ENCODE measurements at regions not wholly inside any gene's neighbourhood (a gene's known extent, or its start where the extent isn't known, plus 50 kb on each side); places are given as distances from the start of the nearest gene placed in this dataset.

- no peak for TF ChIP-seq GATA3 (IDR thresholded peaks at IDR 0.05; ENCODE audit: low read depth, low read length)
- no peak for TF ChIP-seq GATA2 (IDR thresholded peaks at IDR 0.05; ENCODE audit: low read depth, low read length)
Measured at GRCh38 chr15:66615846-66616245, 50.0 kb upstream of the LCTL start.

- no peak for TF ChIP-seq GATA2 (IDR thresholded peaks at IDR 0.05; ENCODE audit: low read depth, low read length)
- no peak for TF ChIP-seq GATA3 (IDR thresholded peaks at IDR 0.05; ENCODE audit: low read depth, low read length)
Measured at GRCh38 chr15:66617137-66618090, 51.6 kb upstream of the LCTL start.

- TF ChIP-seq GATA2 (IDR thresholded peaks at IDR 0.05; ENCODE audit: low read depth, low read length) (no peak), GATA3 (IDR thresholded peaks at IDR 0.05; ENCODE audit: low read depth, low read length) (no peak)
Measured at GRCh38 chr15:66619152-66619903, 53.5 kb upstream of the LCTL start.

- no peak for TF ChIP-seq GATA3 (IDR thresholded peaks at IDR 0.05; ENCODE audit: low read depth, low read length)
- no peak for TF ChIP-seq GATA2 (IDR thresholded peaks at IDR 0.05; ENCODE audit: low read depth, low read length)
Measured at GRCh38 chr15:66620341-66620740, 54.5 kb upstream of the LCTL start.

GRCh38 chr15:66620744-66621344 lies 55.0 kb upstream of the LCTL start:
- TF ChIP-seq GATA3 (IDR thresholded peaks at IDR 0.05; ENCODE audit: low read depth, low read length) (no peak), GATA2 (IDR thresholded peaks at IDR 0.05; ENCODE audit: low read depth, low read length) (no peak)

GRCh38 chr15:66621491-66622467 lies 56.0 kb upstream of the LCTL start:
- TF ChIP-seq GATA2 (IDR thresholded peaks at IDR 0.05; ENCODE audit: low read depth, low read length) (no peak), GATA3 (IDR thresholded peaks at IDR 0.05; ENCODE audit: low read depth, low read length) (no peak)

- no peak for TF ChIP-seq GATA2 (IDR thresholded peaks at IDR 0.05; ENCODE audit: low read depth, low read length)
- TF ChIP-seq GATA3 (IDR thresholded peaks at IDR 0.05; ENCODE audit: low read depth, low read length) = no peak
Measured at GRCh38 chr15:66622591-66623022, 56.8 kb upstream of the LCTL start.

- no peak for TF ChIP-seq GATA3 (IDR thresholded peaks at IDR 0.05; ENCODE audit: low read depth, low read length)
- no peak for TF ChIP-seq GATA2 (IDR thresholded peaks at IDR 0.05; ENCODE audit: low read depth, low read length)
Measured at GRCh38 chr15:66623801-66624453, 58.1 kb upstream of the LCTL start.

GRCh38 chr15:66625531-66625930 lies 59.7 kb upstream of the LCTL start:
- TF ChIP-seq GATA2 (IDR thresholded peaks at IDR 0.05; ENCODE audit: low read depth, low read length) (no peak), GATA3 (IDR thresholded peaks at IDR 0.05; ENCODE audit: low read depth, low read length) (no peak)

GRCh38 chr15:66625974-66626373 lies 60.2 kb upstream of the LCTL start:
- no peak for TF ChIP-seq GATA3 (IDR thresholded peaks at IDR 0.05; ENCODE audit: low read depth, low read length)

GRCh38 chr15:66628976-66629723 lies 63.4 kb upstream of the LCTL start:
- TF ChIP-seq GATA2 (IDR thresholded peaks at IDR 0.05; ENCODE audit: low read depth, low read length) (no peak), GATA3 (IDR thresholded peaks at IDR 0.05; ENCODE audit: low read depth, low read length) (no peak)

Measured in SH-SY5Y (cell line).